ENCODE measurements at regions not wholly inside any gene's neighbourhood (a gene's known extent, or its start where the extent isn't known, plus 50 kb on each side); places are given as distances from the start of the nearest gene placed in this dataset.

DNA sequence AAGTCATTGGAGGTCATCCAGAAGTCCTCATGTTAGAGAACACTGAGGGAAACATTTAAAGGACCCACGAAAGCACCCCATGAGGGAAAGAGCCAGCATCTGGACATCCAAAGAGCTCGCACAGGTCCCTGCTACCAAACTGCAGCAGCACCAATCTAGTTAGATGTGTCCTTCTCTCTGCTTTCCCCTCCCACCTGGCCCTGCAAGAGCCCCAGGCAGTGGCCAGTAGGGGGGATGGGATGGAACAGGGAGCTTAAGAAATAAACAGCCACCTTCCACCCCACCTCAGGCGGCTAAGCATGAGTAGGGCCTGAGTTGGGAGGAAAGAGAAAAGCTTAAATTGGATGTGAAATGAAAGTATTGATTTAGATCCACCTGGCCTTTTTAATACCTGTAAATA is 175.9 kb upstream of the KCND3 start:
- TF ChIP-seq CHD1 (IDR thresholded peaks at IDR 0.05; ENCODE audit: low read depth, low read length): no peak
- TF ChIP-seq, protein P1, sequence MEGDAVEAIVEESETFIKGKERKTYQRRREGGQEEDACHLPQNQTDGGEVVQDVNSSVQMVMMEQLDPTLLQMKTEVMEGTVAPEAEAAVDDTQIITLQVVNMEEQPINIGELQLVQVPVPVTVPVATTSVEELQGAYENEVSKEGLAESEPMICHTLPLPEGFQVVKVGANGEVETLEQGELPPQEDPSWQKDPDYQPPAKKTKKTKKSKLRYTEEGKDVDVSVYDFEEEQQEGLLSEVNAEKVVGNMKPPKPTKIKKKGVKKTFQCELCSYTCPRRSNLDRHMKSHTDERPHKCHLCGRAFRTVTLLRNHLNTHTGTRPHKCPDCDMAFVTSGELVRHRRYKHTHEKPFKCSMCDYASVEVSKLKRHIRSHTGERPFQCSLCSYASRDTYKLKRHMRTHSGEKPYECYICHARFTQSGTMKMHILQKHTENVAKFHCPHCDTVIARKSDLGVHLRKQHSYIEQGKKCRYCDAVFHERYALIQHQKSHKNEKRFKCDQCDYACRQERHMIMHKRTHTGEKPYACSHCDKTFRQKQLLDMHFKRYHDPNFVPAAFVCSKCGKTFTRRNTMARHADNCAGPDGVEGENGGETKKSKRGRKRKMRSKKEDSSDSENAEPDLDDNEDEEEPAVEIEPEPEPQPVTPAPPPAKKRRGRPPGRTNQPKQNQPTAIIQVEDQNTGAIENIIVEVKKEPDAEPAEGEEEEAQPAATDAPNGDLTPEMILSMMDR (conservative IDR thresholded peaks at IDR 0.05; ENCODE audit: low read depth, low read length): no peak
- no peak for TF ChIP-seq RFX5 (IDR thresholded peaks at IDR 0.05; ENCODE audit: low read depth, low read length)
